Endothelial cell of umbilical vein (primary cell): ENCODE measurements at regions not wholly inside any gene's neighbourhood (a gene's known extent, or its start where the extent isn't known, plus 50 kb on each side); places are given as distances from the start of the nearest gene placed in this dataset.

Experiments
- CTCF ChIP-seq, 2 donors: IDR thresholded peaks; 1 replicate in 1 of 2; 2 replicates in 1 of 2; pipeline ENCODE4 v1.5.1; 2011; ENCODE audit warnings: low read length in 2 of 2, mild to moderate bottlenecking in 2 of 2, moderate library complexity in 2 of 2, control low read depth in 1 of 2, inconsistent platforms in 1 of 2, low read depth in 1 of 2; ENCODE audit not compliant: insufficient read depth in 1 of 2; ENCODE audit errors: extremely low read depth in 1 of 2
- MYC ChIP-seq: IDR thresholded peaks from one replicate; pipeline ENCODE4 v1.6.1; 2011; ENCODE audit warnings: mild to moderate bottlenecking, low read depth, low read length

- TF ChIP-seq CTCF (IDR thresholded peaks at IDR 0.05; ENCODE audit: extremely low read depth in 1 of 2, insufficient read depth in 1 of 2, low read depth in 1 of 2, low read length in 2 of 2) (no peak), MYC (no peak)
Observed at GRCh38 chr5:158140120-158140731, 281.3 kb upstream of the CLINT1 start.
